Uterus (tissue), 2 donors: ENCODE measurements at regions not wholly inside any gene's neighbourhood (a gene's known extent, or its start where the extent isn't known, plus 50 kb on each side); places are given as distances from the start of the nearest gene placed in this dataset.

Source experiments
- CTCF ChIP-seq, 4 experiments: fragments of 200-600 bp in 2 of 4; fragments of 450-650 bp in 2 of 4; sonication (generic) in 2 of 4; IDR thresholded peaks; one replicate each; pipeline ENCODE4 v1.5.1; 2016 to 2019; ENCODE audit warnings: antibody characterized with exemption in 4 of 4, mild to moderate bottlenecking in 2 of 4, moderate library complexity in 1 of 4
- POLR2A ChIP-seq, 2 donors: fragments of 450-650 bp; IDR thresholded peaks; one replicate each; pipeline ENCODE4 v1.6.1; 2016; ENCODE audit warnings: antibody characterized with exemption in 2 of 2, mild to moderate bottlenecking in 1 of 2, moderate library complexity in 1 of 2

- TF ChIP-seq CTCF (IDR thresholded peaks at IDR 0.05) (no peak), POLR2A (IDR thresholded peaks at IDR 0.05) (no peak)
These were observed 644.1 kb upstream of the AGA start for GRCh38 chr4:178086320-178086719.
